ENCODE measurements at regions not wholly inside any gene's neighbourhood (a gene's known extent, or its start where the extent isn't known, plus 50 kb on each side); places are given as distances from the start of the nearest gene placed in this dataset.
A peak's percentile ranks its signal among the peaks of the same experiment; 100 is the strongest.
"Not testable (repeated sequence)": the region's sequence is repeated elsewhere in the genome, so short reads cannot be mapped to it uniquely, and the experiment has no call there.

DNA sequence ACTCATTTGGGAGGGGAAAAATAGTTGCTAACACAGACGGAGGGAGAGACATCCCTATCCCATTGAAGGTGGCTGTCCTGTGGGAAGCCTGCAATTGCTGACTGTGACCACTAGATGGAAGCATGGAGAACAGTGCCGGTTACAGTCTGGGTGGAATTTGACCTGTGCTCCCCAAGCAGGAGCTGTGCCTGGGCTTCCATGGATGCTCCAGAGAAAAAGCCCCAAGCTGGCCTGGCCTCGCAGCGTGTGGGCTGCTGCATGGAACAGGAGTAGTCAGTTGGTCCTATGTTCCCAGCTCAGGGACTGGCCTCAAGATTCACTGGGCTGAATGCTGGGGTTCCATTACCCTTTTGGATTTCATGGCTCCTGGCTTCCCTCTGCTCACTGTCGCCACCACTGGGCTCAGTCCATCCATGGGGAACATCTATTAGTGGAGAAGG is 116.3 kb upstream of the CHD6 start:
- DNase-seq (ENCODE audit: low read depth) = peak; percentile 28
- H3K4me3 ChIP-seq (ENCODE audit: low read depth, low read length) = no peak overlapping the region
- peak; percentile 94 for TF ChIP-seq CTCF (IDR thresholded peaks at IDR 0.05; ENCODE audit: insufficient read depth, low read depth, low read length)

DNA sequence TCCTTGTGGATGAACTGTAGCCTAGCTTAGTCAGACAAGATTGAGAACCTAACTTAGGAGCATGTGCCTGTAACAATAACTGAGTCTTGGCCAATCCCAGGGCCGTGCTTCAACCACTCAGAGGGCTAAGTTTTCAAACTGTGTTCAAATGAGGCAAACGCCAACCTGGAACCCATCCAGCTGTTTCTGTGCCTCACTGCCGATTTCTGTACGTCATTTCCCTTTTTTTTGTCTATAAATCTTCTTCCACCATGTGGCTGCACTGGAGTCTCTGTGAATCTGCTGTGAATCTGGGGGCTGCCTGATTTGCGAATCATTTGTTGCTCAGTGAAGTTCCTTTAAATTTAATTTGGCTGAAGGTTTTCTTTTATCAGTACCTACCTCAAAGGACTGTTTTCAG is 115.0 kb upstream of the CHD6 start:
- TF ChIP-seq CTCF (IDR thresholded peaks at IDR 0.05; ENCODE audit: insufficient read depth, low read depth, low read length) = no peak
- no peak overlapping the region for H3K4me3 ChIP-seq (ENCODE audit: low read depth, low read length)
- no peak for DNase-seq (ENCODE audit: low read depth)

GRCh38 chr20:41731198-41731597 is 113.0 kb upstream of the CHD6 start:
- not testable (repeated sequence) for DNase-seq (ENCODE audit: low read depth)

DNA sequence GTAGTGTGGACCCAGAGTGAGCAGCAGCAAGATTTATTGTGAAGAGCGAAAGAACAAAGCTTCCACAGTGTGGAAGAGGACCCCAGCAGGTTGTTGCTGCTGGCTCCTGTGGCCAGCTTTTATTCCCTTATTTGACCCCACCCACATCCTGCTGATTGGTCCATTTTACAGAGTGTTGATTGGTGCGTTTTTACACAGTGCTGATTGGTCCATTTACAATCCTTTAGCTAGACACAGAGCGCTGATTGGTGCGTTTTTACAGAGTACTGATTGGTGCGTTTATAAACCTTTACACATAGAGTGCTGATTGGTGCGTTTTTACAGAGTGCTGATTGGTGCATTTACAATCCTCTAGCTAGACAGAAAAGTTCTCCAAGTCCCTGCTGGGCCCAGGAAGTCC is 109.5 kb upstream of the CHD6 start:
- not testable (repeated sequence) for H3K4me3 ChIP-seq (ENCODE audit: low read depth, low read length); DNase-seq (ENCODE audit: low read depth)

More at GRCh38 chr20:41731198-41731597, 113.0 kb upstream of the CHD6 start:
- not testable (repeated sequence) for H3K4me3 ChIP-seq (ENCODE audit: low read depth, low read length)

DNA sequence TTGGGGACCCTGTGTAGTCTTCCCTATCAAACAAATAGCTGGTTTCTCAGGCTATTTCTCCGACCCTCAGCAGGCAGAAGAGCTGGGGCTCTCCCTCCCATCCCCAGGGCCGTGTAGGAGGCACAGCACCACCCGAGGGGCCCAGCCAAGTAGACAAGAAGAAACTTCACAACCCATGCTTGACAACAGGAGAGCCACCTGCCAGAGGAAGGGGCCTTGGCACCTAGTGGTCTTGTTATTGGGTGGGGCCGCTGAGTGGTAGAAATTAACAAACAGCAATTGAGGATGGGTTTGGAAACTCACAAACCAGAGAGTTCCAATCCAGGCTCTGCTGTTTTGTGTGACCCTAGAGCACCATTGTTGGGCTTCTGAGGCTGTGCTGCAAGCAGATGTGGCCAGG is 108.5 kb upstream of the CHD6 start:
- no peak overlapping the region for H3K4me3 ChIP-seq (ENCODE audit: low read depth, low read length)
- TF ChIP-seq CTCF (IDR thresholded peaks at IDR 0.05; ENCODE audit: insufficient read depth, low read depth, low read length) = no peak
- DNase-seq (ENCODE audit: low read depth) = no peak

DNA sequence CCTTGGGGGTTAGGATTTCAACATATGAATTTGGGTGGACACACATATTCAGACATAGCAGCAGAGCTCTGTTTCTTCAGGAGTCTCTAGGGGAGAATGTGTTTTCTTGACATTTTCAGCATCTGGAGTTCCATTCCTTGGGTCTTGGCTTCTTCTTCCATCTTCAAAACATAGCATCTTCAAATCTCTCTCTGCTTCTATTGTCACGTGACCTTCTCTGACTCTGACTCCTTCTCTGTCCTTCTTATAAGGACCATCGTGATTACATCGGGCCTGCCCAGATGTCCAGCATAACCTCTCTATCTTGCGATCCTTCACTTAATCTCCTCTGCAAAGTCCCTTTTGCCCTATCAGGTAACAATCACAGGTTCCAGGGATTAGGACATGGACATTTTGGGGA is 101.0 kb upstream of the CHD6 start:
- no peak overlapping the region for H3K4me3 ChIP-seq (ENCODE audit: low read depth, low read length)
- no peak for TF ChIP-seq CTCF (IDR thresholded peaks at IDR 0.05; ENCODE audit: insufficient read depth, low read depth, low read length)
- DNase-seq (ENCODE audit: low read depth) = no peak

- no peak overlapping the region for H3K4me3 ChIP-seq (ENCODE audit: low read depth, low read length)
- no peak for DNase-seq (ENCODE audit: low read depth)
- TF ChIP-seq CTCF (IDR thresholded peaks at IDR 0.05; ENCODE audit: insufficient read depth, low read depth, low read length) = no peak
These were observed 99.3 kb upstream of the CHD6 start for GRCh38 chr20:41717483-41717882.

DNA sequence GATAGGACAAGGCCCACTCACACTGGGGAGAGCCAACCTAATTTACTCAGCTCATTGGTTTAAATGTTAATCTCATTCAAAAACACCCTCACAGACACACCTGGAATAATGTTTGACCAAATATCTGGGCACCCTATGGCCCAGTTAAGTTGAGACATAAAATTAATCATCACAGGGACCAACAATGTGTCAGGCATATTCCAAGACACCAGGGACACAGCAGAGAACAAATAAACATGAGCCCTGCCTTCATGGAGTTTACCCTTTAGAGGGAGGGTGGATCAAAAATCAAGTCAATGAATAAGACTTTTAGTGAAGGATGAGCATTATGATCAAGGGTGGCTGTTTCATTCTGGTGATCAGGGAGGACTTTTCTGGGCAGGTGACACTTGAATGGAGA is 98.7 kb upstream of the CHD6 start:
- no peak overlapping the region for H3K4me3 ChIP-seq (ENCODE audit: low read depth, low read length)
- no peak for TF ChIP-seq CTCF (IDR thresholded peaks at IDR 0.05; ENCODE audit: insufficient read depth, low read depth, low read length)
- DNase-seq (ENCODE audit: low read depth) = no peak

Measured in fibroblast of villous mesenchyme (primary cell).